ENCODE measurements at regions not wholly inside any gene's neighbourhood (a gene's known extent, or its start where the extent isn't known, plus 50 kb on each side); places are given as distances from the start of the nearest gene placed in this dataset.

- H3K4me3 ChIP-seq (ENCODE audit: low read depth, low read length), result no peak overlapping the region
- peak; percentile 24 for DNase-seq (ENCODE audit: low read depth)
- TF ChIP-seq CTCF (conservative IDR thresholded peaks at IDR 0.05; ENCODE audit: low read depth, low read length), result no peak
Observed at GRCh38 chr19:28377077-28377476, 835.9 kb downstream of the UQCRFS1 start.

GRCh38 chr19:28374971-28375370, 838.0 kb downstream of the UQCRFS1 start:
- DNase-seq (ENCODE audit: low read depth), result no peak
- no peak overlapping the region for H3K4me3 ChIP-seq (ENCODE audit: low read depth, low read length)
- TF ChIP-seq CTCF (conservative IDR thresholded peaks at IDR 0.05; ENCODE audit: low read depth, low read length), result no peak

- DNase-seq (ENCODE audit: low read depth), result no peak
- H3K4me3 ChIP-seq (ENCODE audit: low read depth, low read length), result no peak overlapping the region
- TF ChIP-seq CTCF (conservative IDR thresholded peaks at IDR 0.05; ENCODE audit: low read depth, low read length), result no peak
Observed at GRCh38 chr19:28372576-28373247, 840.2 kb downstream of the UQCRFS1 start.

- no peak for DNase-seq (ENCODE audit: low read depth)
- H3K4me3 ChIP-seq (ENCODE audit: low read depth, low read length), result no peak overlapping the region
- no peak for TF ChIP-seq CTCF (conservative IDR thresholded peaks at IDR 0.05; ENCODE audit: low read depth, low read length)
Observed at GRCh38 chr19:28367146-28367545, 845.8 kb downstream of the UQCRFS1 start.

- TF ChIP-seq CTCF (conservative IDR thresholded peaks at IDR 0.05; ENCODE audit: low read depth, low read length), result no peak
- H3K4me3 ChIP-seq (ENCODE audit: low read depth, low read length), result no peak overlapping the region
Observed at GRCh38 chr19:28363254-28363653, 849.7 kb downstream of the UQCRFS1 start.

GRCh38 chr19:28359431-28360414, 853.2 kb downstream of the UQCRFS1 start:
- DNase-seq (ENCODE audit: low read depth), result no peak
- no peak for TF ChIP-seq CTCF (conservative IDR thresholded peaks at IDR 0.05; ENCODE audit: low read depth, low read length)
- no peak overlapping the region for H3K4me3 ChIP-seq (ENCODE audit: low read depth, low read length)

More at GRCh38 chr19:28363254-28363653, 849.7 kb downstream of the UQCRFS1 start:
- no peak for DNase-seq (ENCODE audit: low read depth)

Measured in choroid plexus epithelial cell (primary cell).